IMR-90 (cell line): ENCODE measurements at regions not wholly inside any gene's neighbourhood (a gene's known extent, or its start where the extent isn't known, plus 50 kb on each side); places are given as distances from the start of the nearest gene placed in this dataset.
"Not testable (repeated sequence)": the region's sequence is repeated elsewhere in the genome, so short reads cannot be mapped to it uniquely, and the experiment has no call there.

Experiments used
- ATAC-seq: fragments of 200-7000 bp; cut with Tn5 transposase; 2 replicates; pipeline ENCODE4 v1.9.1; 2020; ENCODE audit warnings: low read depth, mild to moderate bottlenecking, moderate library complexity
- BruUV-seq: library from RNA; stranded (reverse); fragments of 400-500 nt; replicated peaks from 2 replicates; lab custom pipeline; 2021; lab: Mats Ljungman, UMichigan
- CTCF ChIA-PET: fragments of 300-600 bp; formaldehyde crosslinking; extraction: SDS; loops from one replicate; lab custom pipeline; 2021; ENCODE audit warnings: antibody characterized with exemption; lab: Yijun Ruan, JAX
- POLR2A ChIA-PET: fragments of 300-600 bp; sonication (Branson Sonifier 250); formaldehyde crosslinking; loops from one replicate; lab custom pipeline; 2022; ENCODE audit warnings: antibody characterized with exemption; ENCODE audit not compliant: unreplicated experiment; lab: Charles Lee
- DNase-seq: peaks from one replicate; pipeline ENCODE4 v3.0.0; 2013
- H2AFZ ChIP-seq: replicated peaks from 2 replicates; pipeline ENCODE3; 2013; ENCODE audit warnings: low read length, mild to moderate bottlenecking; ENCODE audit not compliant: poor library complexity
- H2AK5ac ChIP-seq: 2 replicates; pipeline ENCODE4 v1.6.1; 2013; ENCODE audit warnings: low read depth, low read length, inconsistent platforms
- H2AK9ac ChIP-seq: replicated peaks from 2 replicates; pipeline ENCODE3; 2013; ENCODE audit warnings: mild to moderate bottlenecking, low read depth, low read length, moderate library complexity; ENCODE audit not compliant: poor library complexity
- H2BK120ac ChIP-seq: 2 replicates; pipeline ENCODE4 v1.6.1; 2013; ENCODE audit warnings: low read depth, low read length, inconsistent platforms
- H2BK15ac ChIP-seq: 3 replicates; pipeline ENCODE4 v1.6.1; 2013; ENCODE audit warnings: low read depth, low read length, inconsistent platforms
- H2BK20ac ChIP-seq: 2 replicates; pipeline ENCODE4 v1.6.1; 2013; ENCODE audit warnings: low read depth, mild to moderate bottlenecking, inconsistent platforms, low read length, moderate library complexity
- H2BK5ac ChIP-seq: 2 replicates; pipeline ENCODE4 v1.6.1; 2013; ENCODE audit warnings: mild to moderate bottlenecking, low read depth, low read length, inconsistent platforms; ENCODE audit not compliant: poor library complexity, severe bottlenecking
- H3K14ac ChIP-seq: replicated peaks from 2 replicates; pipeline ENCODE4 v1.6.1; 2013; ENCODE audit warnings: low read depth, low read length, inconsistent platforms
- H3K18ac ChIP-seq: 2 replicates; pipeline ENCODE4 v1.6.1; 2013; ENCODE audit warnings: low read depth, low read length, control low read depth
- H3K23ac ChIP-seq: 2 replicates; pipeline ENCODE4 v1.6.1; 2013; ENCODE audit warnings: low read depth, low read length, inconsistent platforms
- H3K27ac ChIP-seq: 2 replicates; pipeline ENCODE4 v1.5.1; 2013; ENCODE audit warnings: mild to moderate bottlenecking, control low read depth, low read length; ENCODE audit not compliant: insufficient read depth
- H3K27me3 ChIP-seq: 2 replicates; pipeline ENCODE4 v1.6.1; 2013; ENCODE audit warnings: low read length; ENCODE audit not compliant: control insufficient read depth, insufficient read depth
- H3K36me3 ChIP-seq: 2 replicates; pipeline ENCODE4 v1.6.1; 2013; ENCODE audit warnings: low read length, mixed read lengths; ENCODE audit not compliant: control insufficient read depth, insufficient read depth
- H3K4ac ChIP-seq: 2 replicates; pipeline ENCODE4 v1.6.1; 2013; ENCODE audit warnings: low read depth, low read length, inconsistent platforms
- H3K4me1 ChIP-seq: 2 replicates; pipeline ENCODE4 v1.6.1; 2013; ENCODE audit warnings: low read length, mixed read lengths; ENCODE audit not compliant: control insufficient read depth, insufficient read depth
- H3K4me2 ChIP-seq: 2 replicates; pipeline ENCODE4 v1.6.1; 2013; ENCODE audit warnings: low read depth, mild to moderate bottlenecking, control low read depth, low read length, moderate library complexity
- H3K4me3 ChIP-seq: 2 replicates; pipeline ENCODE4 v1.5.1; 2013; ENCODE audit warnings: low read depth, mild to moderate bottlenecking, control low read depth, low read length, moderate library complexity; ENCODE audit not compliant: insufficient read depth
- H3K56ac ChIP-seq: 2 replicates; pipeline ENCODE4 v1.6.1; 2013; ENCODE audit warnings: low read length, inconsistent platforms; ENCODE audit not compliant: insufficient read depth; ENCODE audit errors: extremely low read depth
- H3K79me1 ChIP-seq, 2 experiments: 2 replicates each; pipeline ENCODE4 v1.6.1; 2013; ENCODE audit warnings: low read length in 2 of 2, inconsistent platforms in 1 of 2, low read depth in 1 of 2
- H3K9ac ChIP-seq: 2 replicates; pipeline ENCODE4 v1.6.1; 2013; ENCODE audit warnings: low read depth, low read length, control low read depth
- H3K9me1 ChIP-seq: 2 replicates; pipeline ENCODE4 v1.6.1; 2013; ENCODE audit warnings: low read length, inconsistent platforms; ENCODE audit not compliant: insufficient read depth
- H3K9me3 ChIP-seq: 2 replicates; pipeline ENCODE4 v1.6.1; 2013; ENCODE audit warnings: low read length; ENCODE audit not compliant: control insufficient read depth, insufficient read depth
- H4K20me1 ChIP-seq: 2 replicates; pipeline ENCODE4 v1.6.1; 2013; ENCODE audit warnings: low read length, inconsistent platforms; ENCODE audit not compliant: insufficient read depth
- H4K5ac ChIP-seq: 2 replicates; pipeline ENCODE4 v1.6.1; 2013; ENCODE audit warnings: mild to moderate bottlenecking, low read depth, low read length, control low read depth
- H4K8ac ChIP-seq, 2 experiments: 2 replicates each; pipeline ENCODE4 v1.6.1; 2013; ENCODE audit warnings: low read depth in 2 of 2, low read length in 2 of 2, control low read depth in 1 of 2, inconsistent platforms in 1 of 2
- H4K91ac ChIP-seq: 2 replicates; pipeline ENCODE4 v1.6.1; 2013; ENCODE audit warnings: low read depth, low read length, inconsistent platforms; ENCODE audit not compliant: insufficient read depth
- BHLHE40 ChIP-seq: fragments of 150-350 bp; IDR thresholded peaks from 2 replicates; pipeline ENCODE4 v1.6.1; 2016; ENCODE audit warnings: mild to moderate bottlenecking, low read depth, low read length
- CTCF ChIP-seq: conservative IDR thresholded peaks from 2 replicates; pipeline ENCODE4 v1.5.1; 2012; ENCODE audit warnings: mild to moderate bottlenecking, low read depth, low read length, improper control_type of control experiment
- FOS ChIP-seq: fragments of 150-350 bp; IDR thresholded peaks from 2 replicates; pipeline ENCODE4 v1.6.1; 2016; ENCODE audit warnings: low read depth, low read length
- MAZ ChIP-seq: IDR thresholded peaks from 2 replicates; pipeline ENCODE4 v1.6.1; 2012; ENCODE audit warnings: low read depth, mild to moderate bottlenecking, low read length, improper control_type of control experiment, moderate library complexity, borderline replicate concordance
- MXI1 ChIP-seq: IDR thresholded peaks from 2 replicates; pipeline ENCODE4 v1.6.1; 2012; ENCODE audit warnings: low read depth, mild to moderate bottlenecking, low read length, moderate library complexity, borderline replicate concordance
- NFE2L2 ChIP-seq: fragments of 150-350 bp; IDR thresholded peaks from 2 replicates; pipeline ENCODE4 v1.6.1; 2016; ENCODE audit warnings: low read depth, mild to moderate bottlenecking, low read length
- POLR2A ChIP-seq: IDR thresholded peaks from 2 replicates; pipeline ENCODE4 v1.6.1; 2012; ENCODE audit warnings: mild to moderate bottlenecking, low read depth, low read length
- WGBS, 2 experiments: methylation state at CpG; one replicate each; pipeline versions ENCODE4 v1.1.5 to v1.1.7; 2013; ENCODE audit warnings: missing lambda C conversion rate in 2 of 2; ENCODE audit not compliant: insufficient read length in 1 of 2; ENCODE audit errors: extremely low coverage in 2 of 2; 5-methylcytosine and 5-hydroxymethylcytosine counted together
- dilution Hi-C: fragments of 300-500 bp; cut with HindIII; formaldehyde crosslinking; loops from one replicate; pipeline ENCODE4 v1.14.3; 2018; ENCODE audit warnings: low sequenced_read_pairs; ENCODE audit not compliant: unreplicated experiment
- in situ Hi-C: fragments of 300-500 bp; cut with MboI; formaldehyde crosslinking; loops from 3 replicates; pipeline ENCODE4 v1.14.3; 2019; ENCODE audit warnings: low sequenced_read_pairs, inconsistent platforms, mixed read lengths
- intact Hi-C: fragments of 100-400 bp; cut with micrococcal nuclease; formaldehyde crosslinking; loops from 2 replicates; pipeline ENCODE4 v1.10.0; 2022

GRCh38 chr4:9679704-9680478 lies 101.5 kb upstream of the DRD5 start:
- ChIA-PET POLR2A (no interaction called here), CTCF (no interaction called here)
- Histone ChIP-seq H3K14ac (no peak overlapping the region), H3K4ac (no peak overlapping the region), H3K56ac (no peak overlapping the region), H3K27ac (no peak overlapping the region), H4K5ac (no peak overlapping the region), H4K20me1 (no peaks in the 10 kb centered on the region), H3K4me2 (no peak overlapping the region), H3K9me1 (no peaks in the 10 kb centered on the region), H3K23ac (no peak overlapping the region), H2AFZ (no peak overlapping the region), H2AK5ac (no peak overlapping the region), H2BK15ac (no peak overlapping the region), H3K9ac (no peak overlapping the region), H3K4me1 (no peaks in the 10 kb centered on the region), H4K8ac (no peak overlapping the region), H3K18ac (no peak overlapping the region), H3K4me3 (no peak overlapping the region), H2BK20ac (no peak overlapping the region), H3K79me1 (no peaks in the 10 kb centered on the region), H2BK120ac (no peak overlapping the region), H4K91ac (no peak overlapping the region), H3K9me3 (peaks cover 5% of the 10 kb centered on the region; the same call in 1 of the 2 replicates), H3K36me3 (no peaks in the 10 kb centered on the region), H2BK5ac (no peak overlapping the region), H3K27me3 (no peaks in the 10 kb centered on the region), H2AK9ac (no peak overlapping the region)
- ATAC-seq (no peak), DNase-seq (no peak)
- intact Hi-C loops (no loop called here), in situ Hi-C loops (no loop called here), dilution Hi-C loops (no loop called here)
- BruUV-seq: no TSS peak
- TF ChIP-seq CTCF (no peak), MXI1 (no peak), BHLHE40 (no peak), MAZ (no peak), NFE2L2 (no peak), FOS (no peak), POLR2A (no peak)
- WGBS, 2 experiments: 77% methylated on average over 9 of the region's 30 CpGs; no CpG with 5 or more reads in 1 of the 2 experiments

- H3K4me2 ChIP-seq, H3K56ac ChIP-seq, H3K36me3 ChIP-seq, H3K27me3 ChIP-seq, H2AFZ ChIP-seq, H3K14ac ChIP-seq, in situ Hi-C loops, H3K23ac ChIP-seq, H4K5ac ChIP-seq, H4K8ac ChIP-seq, H2BK20ac ChIP-seq, H3K79me1 ChIP-seq, dilution Hi-C loops, BruUV-seq, H3K18ac ChIP-seq, DNase-seq, H3K4me1 ChIP-seq, H4K20me1 ChIP-seq, POLR2A ChIA-PET, CTCF ChIA-PET, H2AK5ac ChIP-seq, H4K91ac ChIP-seq, H3K9ac ChIP-seq, H2BK5ac ChIP-seq, H3K4me3 ChIP-seq, H2BK15ac ChIP-seq, H2BK120ac ChIP-seq, H3K9me3 ChIP-seq, ATAC-seq, H2AK9ac ChIP-seq, intact Hi-C loops, H3K9me1 ChIP-seq, H3K27ac ChIP-seq, H3K4ac ChIP-seq: not testable (repeated sequence)
- WGBS, 2 experiments: no CpG with 5 or more reads among the region's 5 CpGs
Observed at GRCh38 chr4:9683174-9683573, 98.3 kb upstream of the DRD5 start.
